Caco-2 (cell line): ENCODE measurements at regions not wholly inside any gene's neighbourhood (a gene's known extent, or its start where the extent isn't known, plus 50 kb on each side); places are given as distances from the start of the nearest gene placed in this dataset.

Experiments used
- BruUV-seq: library from RNA; stranded (reverse); fragments of 400-500 nt; replicated peaks from 2 replicates; lab custom pipeline; 2021; lab: Mats Ljungman, UMichigan
- CTCF ChIA-PET: fragments of 300-600 bp; sonication (Branson Sonifier 250); formaldehyde crosslinking; loops from one replicate; lab custom pipeline; 2022; ENCODE audit warnings: antibody characterized with exemption; lab: Charles Lee
- POLR2A ChIA-PET: fragments of 300-600 bp; sonication (Branson Sonifier 250); formaldehyde crosslinking; loops from one replicate; lab custom pipeline; 2022; ENCODE audit warnings: antibody characterized with exemption; lab: Charles Lee
- DNase-seq, 2 experiments: peaks; one replicate each; pipeline versions ENCODE4 v3.0.0 to v3.0.0-alpha.2; 2020 to 2022
- H3K27me3 ChIP-seq: replicated peaks from 2 replicates; pipeline ENCODE4 v1.6.0; 2011; ENCODE audit warnings: low read length; ENCODE audit not compliant: control insufficient read depth, insufficient read depth
- H3K36me3 ChIP-seq: 2 replicates; pipeline ENCODE4 v1.5.1; 2011; ENCODE audit warnings: low read length; ENCODE audit not compliant: control insufficient read depth, insufficient read depth
- H3K4me1 ChIP-seq: fragments of 250-450 bp; sonication (Bioruptor Pico); 2 replicates; pipeline ENCODE4 v1.5.1; 2020; ENCODE audit warnings: mild to moderate bottlenecking
- H3K4me3 ChIP-seq: 2 replicates; pipeline ENCODE4 v1.5.1; 2011; ENCODE audit warnings: low read depth, mild to moderate bottlenecking, control low read depth, low read length
- H3K9me3 ChIP-seq: fragments of 250-450 bp; sonication (Bioruptor Pico); 2 replicates; pipeline ENCODE4 v1.5.1; 2020; ENCODE audit warnings: mild to moderate bottlenecking, moderate library complexity
- H3K27ac Mint-ChIP-seq: one replicate; pipeline ENCODE4 v1.8.0; 2022; ENCODE audit warnings: mixed read lengths; ENCODE audit not compliant: unreplicated experiment
- H3K27me3 Mint-ChIP-seq: one replicate; pipeline ENCODE4 v1.8.0; 2022; ENCODE audit warnings: mixed read lengths; ENCODE audit not compliant: insufficient read depth, unreplicated experiment
- H3K36me3 Mint-ChIP-seq: one replicate; pipeline ENCODE4 v1.8.0; 2022; ENCODE audit warnings: mild to moderate bottlenecking, mixed read lengths; ENCODE audit not compliant: insufficient read depth, unreplicated experiment
- H3K4me1 Mint-ChIP-seq: one replicate; pipeline ENCODE4 v1.8.0; 2022; ENCODE audit warnings: low read depth, mixed read lengths; ENCODE audit not compliant: unreplicated experiment
- H3K4me3 Mint-ChIP-seq: one replicate; pipeline ENCODE4 v1.8.0; 2022; ENCODE audit warnings: mild to moderate bottlenecking, moderate library complexity, mixed read lengths; ENCODE audit not compliant: unreplicated experiment
- H3K9me3 Mint-ChIP-seq: one replicate; pipeline ENCODE4 v1.8.0; 2022; ENCODE audit warnings: mixed read lengths; ENCODE audit not compliant: unreplicated experiment
- intact Hi-C: fragments of 100-400 bp; cut with micrococcal nuclease; formaldehyde crosslinking; loops from one replicate; pipeline ENCODE4 v1.10.0; 2022; ENCODE audit not compliant: unreplicated experiment
- TF ChIP-seq, protein P1 (sequence below), 2 experiments: fragments of 200-600 bp in 1 of 2; IDR thresholded peaks; 1 replicate in 1 of 2; 2 replicates in 1 of 2; pipeline versions ENCODE4 v1.5.1 to v1.8.0; 2011 to 2022; ENCODE audit warnings: antibody characterized with exemption in 1 of 2, control low read depth in 1 of 2, inconsistent platforms in 1 of 2, low read depth in 1 of 2, low read length in 1 of 2, mild to moderate bottlenecking in 1 of 2, moderate library complexity in 1 of 2; ENCODE audit not compliant: insufficient read depth in 1 of 2, severe bottlenecking in 1 of 2, unreplicated experiment in 1 of 2

DNA sequence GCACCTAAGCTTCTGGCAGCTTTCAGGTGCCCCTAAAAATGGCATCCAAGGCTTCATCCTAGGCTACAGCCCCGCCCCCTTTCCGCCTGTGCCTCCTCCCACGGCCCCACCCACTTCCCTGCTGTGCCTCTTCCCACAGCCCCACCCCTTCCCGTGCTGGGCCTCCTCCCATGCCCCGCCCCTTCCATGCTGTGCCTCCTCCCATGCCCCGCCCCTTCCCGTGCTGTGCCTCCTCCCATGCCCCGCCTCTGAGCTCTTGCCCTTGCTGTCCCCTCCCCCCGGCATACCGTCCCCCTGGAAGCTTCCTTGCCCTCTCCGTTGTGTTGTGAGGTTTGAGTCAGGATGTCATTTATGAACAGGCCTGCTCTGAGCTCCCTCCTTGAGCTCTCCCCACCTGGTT is 228.5 kb upstream of the AJAP1 start:
- Mint-ChIP-seq H3K4me3 (no peak overlapping the region), H3K36me3 (no peaks in the 10 kb centered on the region), H3K27me3 (no peaks in the 10 kb centered on the region), H3K4me1 (no peaks in the 10 kb centered on the region), H3K9me3 (peaks cover 12% of the 10 kb centered on the region), H3K27ac (no peak overlapping the region)
- CTCF ChIA-PET: no interaction called here
- Histone ChIP-seq H3K9me3 (no peaks in the 10 kb centered on the region), H3K4me3 (no peak overlapping the region), H3K27me3 (no peaks in the 10 kb centered on the region), H3K36me3 (no peaks in the 10 kb centered on the region), H3K4me1 (no peaks in the 10 kb centered on the region)
- intact Hi-C loops: no loop called here
- BruUV-seq: no TSS peak
- DNase-seq: peak in 1 of 2 experiments; percentile 2
- TF ChIP-seq, protein P1, sequence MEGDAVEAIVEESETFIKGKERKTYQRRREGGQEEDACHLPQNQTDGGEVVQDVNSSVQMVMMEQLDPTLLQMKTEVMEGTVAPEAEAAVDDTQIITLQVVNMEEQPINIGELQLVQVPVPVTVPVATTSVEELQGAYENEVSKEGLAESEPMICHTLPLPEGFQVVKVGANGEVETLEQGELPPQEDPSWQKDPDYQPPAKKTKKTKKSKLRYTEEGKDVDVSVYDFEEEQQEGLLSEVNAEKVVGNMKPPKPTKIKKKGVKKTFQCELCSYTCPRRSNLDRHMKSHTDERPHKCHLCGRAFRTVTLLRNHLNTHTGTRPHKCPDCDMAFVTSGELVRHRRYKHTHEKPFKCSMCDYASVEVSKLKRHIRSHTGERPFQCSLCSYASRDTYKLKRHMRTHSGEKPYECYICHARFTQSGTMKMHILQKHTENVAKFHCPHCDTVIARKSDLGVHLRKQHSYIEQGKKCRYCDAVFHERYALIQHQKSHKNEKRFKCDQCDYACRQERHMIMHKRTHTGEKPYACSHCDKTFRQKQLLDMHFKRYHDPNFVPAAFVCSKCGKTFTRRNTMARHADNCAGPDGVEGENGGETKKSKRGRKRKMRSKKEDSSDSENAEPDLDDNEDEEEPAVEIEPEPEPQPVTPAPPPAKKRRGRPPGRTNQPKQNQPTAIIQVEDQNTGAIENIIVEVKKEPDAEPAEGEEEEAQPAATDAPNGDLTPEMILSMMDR (IDR thresholded peaks at IDR 0.05; ENCODE audit: insufficient read depth in 1 of 2, low read depth in 1 of 2, low read length in 1 of 2, severe bottlenecking in 1 of 2, unreplicated experiment in 1 of 2): no peak
- POLR2A ChIA-PET: no interaction called here

DNA sequence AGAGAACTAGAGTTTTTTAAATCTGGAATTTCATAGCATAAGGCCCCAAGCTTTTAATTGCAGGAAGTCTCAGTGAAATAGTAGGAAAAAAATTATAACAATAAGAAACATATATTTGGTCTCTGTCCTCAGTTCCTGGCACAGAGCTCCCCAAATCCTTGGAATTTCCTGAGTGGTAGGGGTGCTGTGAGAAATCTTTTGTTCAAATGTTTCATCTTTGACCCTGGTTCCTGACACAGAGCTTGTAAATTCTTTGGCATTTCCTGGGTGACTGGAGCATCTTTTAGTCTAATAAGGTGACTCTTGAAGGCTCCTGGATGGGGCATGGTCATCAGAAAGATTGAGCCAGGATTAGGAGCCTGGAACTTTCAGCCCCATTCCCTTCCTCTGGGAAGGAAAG is 225.7 kb upstream of the AJAP1 start:
- Mint-ChIP-seq H3K9me3 (peaks cover 12% of the 10 kb centered on the region), H3K4me1 (no peaks in the 10 kb centered on the region), H3K36me3 (no peaks in the 10 kb centered on the region), H3K4me3 (no peak overlapping the region), H3K27ac (no peak overlapping the region), H3K27me3 (no peaks in the 10 kb centered on the region)
- H3K9me3 ChIP-seq: no peaks in the 10 kb centered on the region
- DNase-seq: no peak
- H3K36me3 ChIP-seq: no peaks in the 10 kb centered on the region
- POLR2A ChIA-PET: no interaction called here
- no peaks in the 10 kb centered on the region for H3K4me1 ChIP-seq
- intact Hi-C loops: no loop called here
- no peaks in the 10 kb centered on the region for H3K27me3 ChIP-seq
- TF ChIP-seq, protein P1 (IDR thresholded peaks at IDR 0.05; ENCODE audit: insufficient read depth in 1 of 2, low read depth in 1 of 2, low read length in 1 of 2, severe bottlenecking in 1 of 2, unreplicated experiment in 1 of 2): no peak
- CTCF ChIA-PET: no interaction called here
- no TSS peak for BruUV-seq
- no peak overlapping the region for H3K4me3 ChIP-seq

DNA sequence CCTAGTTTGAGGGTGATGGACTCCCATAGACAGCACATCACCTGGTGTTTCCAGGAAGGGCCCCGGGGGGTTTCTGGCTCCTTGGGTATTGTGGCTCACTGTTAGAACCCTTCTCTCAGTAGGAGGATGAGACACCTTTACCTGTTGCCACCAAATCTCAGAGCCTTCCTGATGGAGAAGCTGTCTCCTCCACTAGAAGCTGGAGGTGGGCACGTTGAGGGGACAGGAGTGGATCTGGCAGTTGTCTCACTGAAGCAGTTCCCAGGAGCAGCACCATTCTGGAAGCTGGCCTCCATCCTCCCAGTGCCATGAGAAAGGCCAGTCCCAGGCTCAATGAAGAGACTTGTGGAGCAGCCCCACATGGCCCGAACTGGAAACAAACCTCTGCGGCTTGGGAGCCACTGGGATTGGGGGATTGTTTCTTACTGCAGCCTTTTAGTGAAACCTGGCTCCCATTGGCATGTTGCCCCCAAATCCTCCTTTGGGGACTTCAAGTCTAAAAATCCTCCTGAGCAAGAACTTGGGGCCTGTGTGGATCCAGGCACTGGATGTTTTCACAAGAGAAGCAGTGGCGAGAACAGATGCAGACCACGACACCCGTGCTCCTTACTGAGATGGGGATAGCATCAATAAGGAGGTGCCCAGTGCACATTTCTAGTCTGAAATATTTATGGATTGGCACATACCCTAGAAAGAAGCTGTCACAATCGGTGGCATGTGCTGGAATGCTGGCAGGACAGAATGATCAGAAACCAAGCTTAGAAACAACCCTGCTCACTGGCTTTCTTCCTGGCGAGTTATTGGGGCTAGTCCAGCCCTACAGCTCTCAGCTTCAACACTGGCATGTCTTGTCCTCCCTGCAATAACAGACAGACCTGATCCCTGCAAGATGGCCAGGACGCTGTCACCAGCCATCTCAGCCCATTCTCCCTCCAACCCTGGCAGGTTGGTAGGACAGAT is 223.7 kb upstream of the AJAP1 start:
- CTCF ChIA-PET: no interaction called here
- no peak for DNase-seq

More for the DNA sequence above, 223.7 kb upstream of the AJAP1 start:
- POLR2A ChIA-PET: no interaction called here
- Mint-ChIP-seq H3K27ac (no peak overlapping the region), H3K4me3 (no peak overlapping the region), H3K27me3 (no peaks in the 10 kb centered on the region), H3K36me3 (no peaks in the 10 kb centered on the region), H3K4me1 (no peaks in the 10 kb centered on the region), H3K9me3 (peaks cover 21% of the 10 kb centered on the region)
- intact Hi-C loops: no loop called here
- Histone ChIP-seq H3K27me3 (no peaks in the 10 kb centered on the region), H3K4me1 (no peaks in the 10 kb centered on the region), H3K9me3 (no peaks in the 10 kb centered on the region), H3K4me3 (no peak overlapping the region), H3K36me3 (no peaks in the 10 kb centered on the region)
- TF ChIP-seq, protein P1 (IDR thresholded peaks at IDR 0.05; ENCODE audit: insufficient read depth in 1 of 2, low read depth in 1 of 2, low read length in 1 of 2, severe bottlenecking in 1 of 2, unreplicated experiment in 1 of 2): no peak
- BruUV-seq: no TSS peak
